ENCODE measurements at regions not wholly inside any gene's neighbourhood (a gene's known extent, or its start where the extent isn't known, plus 50 kb on each side); places are given as distances from the start of the nearest gene placed in this dataset.
"Not testable (repeated sequence)": the region's sequence is repeated elsewhere in the genome, so short reads cannot be mapped to it uniquely, and the experiment has no call there.

- not testable (repeated sequence) for H3K9ac ChIP-seq (ENCODE audit: insufficient read length, low read depth); H3K9me3 ChIP-seq (ENCODE audit: insufficient read depth, low read length); H3K4me3 ChIP-seq (ENCODE audit: insufficient read length, low read depth); DNase-seq (ENCODE audit: low read depth, low spot score); H3K36me3 ChIP-seq (ENCODE audit: insufficient read depth, insufficient read length, low read length); H3K27me3 ChIP-seq (ENCODE audit: insufficient read depth, insufficient read length); H3K4me1 ChIP-seq (ENCODE audit: insufficient read depth, insufficient read length)
These were observed 5358.4 kb upstream of the TPTE start for GRCh38 chr21:5162693-5163574.

- H3K4me3 ChIP-seq (ENCODE audit: insufficient read length, low read depth); H3K27me3 ChIP-seq (ENCODE audit: insufficient read depth, insufficient read length); H3K4me1 ChIP-seq (ENCODE audit: insufficient read depth, insufficient read length); H3K9me3 ChIP-seq (ENCODE audit: insufficient read depth, low read length); DNase-seq (ENCODE audit: low read depth, low spot score); H3K9ac ChIP-seq (ENCODE audit: insufficient read length, low read depth); H3K36me3 ChIP-seq (ENCODE audit: insufficient read depth, insufficient read length, low read length): not testable (repeated sequence)
These were observed 5355.6 kb upstream of the TPTE start for GRCh38 chr21:5165829-5166228.

All from NT2/D1 (cell line).